ENCODE measurements at regions not wholly inside any gene's neighbourhood (a gene's known extent, or its start where the extent isn't known, plus 50 kb on each side); places are given as distances from the start of the nearest gene placed in this dataset.

- no peak for DNase-seq (ENCODE audit: low read depth in 2 of 2, low spot score in 1 of 2)
These were observed 76.9 kb upstream of the RIPOR2 start for GRCh38 chr6:25012657-25013056.

- DNase-seq (ENCODE audit: low read depth in 2 of 2, low spot score in 1 of 2): no peak
These were observed 77.5 kb upstream of the RIPOR2 start for GRCh38 chr6:25013246-25013645.

- DNase-seq (ENCODE audit: low read depth in 2 of 2, low spot score in 1 of 2): no peak
These were observed 78.6 kb upstream of the RIPOR2 start for GRCh38 chr6:25014369-25014768.

GRCh38 chr6:25014791-25015560, 79.2 kb upstream of the RIPOR2 start:
- no peak for DNase-seq (ENCODE audit: low read depth in 2 of 2, low spot score in 1 of 2)

- DNase-seq (ENCODE audit: low read depth in 2 of 2, low spot score in 1 of 2): no peak
These were observed 80.4 kb upstream of the RIPOR2 start for GRCh38 chr6:25016014-25016720.

- DNase-seq (ENCODE audit: low read depth in 2 of 2, low spot score in 1 of 2): no peak
These were observed 81.7 kb upstream of the RIPOR2 start for GRCh38 chr6:25017486-25017885.

- peak; percentile 48 to 66 for DNase-seq (ENCODE audit: low read depth in 2 of 2, low spot score in 1 of 2)
These were observed 82.3 kb upstream of the RIPOR2 start for GRCh38 chr6:25017932-25018567.

GRCh38 chr6:25018568-25018954, 82.8 kb upstream of the RIPOR2 start:
- DNase-seq (ENCODE audit: low read depth in 2 of 2, low spot score in 1 of 2): no peak

- DNase-seq (ENCODE audit: low read depth in 2 of 2, low spot score in 1 of 2): no peak
These were observed 86.4 kb upstream of the RIPOR2 start for GRCh38 chr6:25022140-25022553.

- DNase-seq (ENCODE audit: low read depth in 2 of 2, low spot score in 1 of 2): no peak
These were observed 88.0 kb upstream of the RIPOR2 start for GRCh38 chr6:25023781-25024180.

GRCh38 chr6:25024821-25025220, 89.1 kb upstream of the RIPOR2 start:
- no peak for DNase-seq (ENCODE audit: low read depth in 2 of 2, low spot score in 1 of 2)

GRCh38 chr6:25025248-25025918, 89.6 kb upstream of the RIPOR2 start:
- no peak for DNase-seq (ENCODE audit: low read depth in 2 of 2, low spot score in 1 of 2)

GRCh38 chr6:25025919-25026301, 90.2 kb upstream of the RIPOR2 start:
- DNase-seq (ENCODE audit: low read depth in 2 of 2, low spot score in 1 of 2): no peak

- DNase-seq (ENCODE audit: low read depth in 2 of 2, low spot score in 1 of 2): no peak
These were observed 91.0 kb upstream of the RIPOR2 start for GRCh38 chr6:25026723-25027122.

- peak in 1 of 2 donors; percentile 47 for DNase-seq (ENCODE audit: low read depth in 2 of 2, low spot score in 1 of 2)
These were observed 91.6 kb upstream of the RIPOR2 start for GRCh38 chr6:25027221-25027916.

GRCh38 chr6:25028328-25028727, 92.6 kb upstream of the RIPOR2 start:
- no peak for DNase-seq (ENCODE audit: low read depth in 2 of 2, low spot score in 1 of 2)

GRCh38 chr6:25032934-25033333, 97.2 kb upstream of the RIPOR2 start:
- no peak for DNase-seq (ENCODE audit: low read depth in 2 of 2, low spot score in 1 of 2)

- DNase-seq (ENCODE audit: low read depth in 2 of 2, low spot score in 1 of 2): no peak
These were observed 98.7 kb upstream of the RIPOR2 start for GRCh38 chr6:25034431-25034921.

- DNase-seq (ENCODE audit: low read depth in 2 of 2, low spot score in 1 of 2): no peak
These were observed 99.4 kb upstream of the RIPOR2 start for GRCh38 chr6:25035174-25035511.

GRCh38 chr6:25035512-25036435, 100.0 kb upstream of the RIPOR2 start:
- DNase-seq (ENCODE audit: low read depth in 2 of 2, low spot score in 1 of 2): no peak
